ENCODE measurements at regions not wholly inside any gene's neighbourhood (a gene's known extent, or its start where the extent isn't known, plus 50 kb on each side); places are given as distances from the start of the nearest gene placed in this dataset.

DNA sequence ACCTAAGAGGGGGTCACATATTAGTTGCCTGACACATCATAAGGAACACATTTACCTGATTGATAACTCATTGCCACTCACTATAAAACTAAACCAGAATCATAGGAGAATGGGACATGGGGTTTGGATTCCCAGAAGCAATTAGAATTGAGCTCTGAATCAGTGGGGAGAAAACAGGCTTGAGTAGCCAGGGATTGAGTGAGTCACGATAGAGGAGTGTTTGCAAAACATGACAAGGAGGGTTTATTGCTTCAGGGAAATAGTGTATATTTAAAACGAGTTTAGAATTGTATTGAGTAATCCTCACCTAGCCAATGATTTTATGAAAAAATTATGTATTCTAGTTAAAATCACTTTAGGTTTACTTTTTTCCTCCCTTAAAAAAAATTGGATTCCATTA lies 101.1 kb upstream of the THRB start:
- H3K36me3 ChIP-seq: no peaks in the 10 kb centered on the region
- TF ChIP-seq CTCF (IDR thresholded peaks at IDR 0.05) (no peak), POLR2AphosphoS5 (IDR thresholded peaks at IDR 0.05; ENCODE audit: insufficient read depth in 1 of 2, low read depth in 1 of 2) (peak in 1 of 2 donors; percentile 23)
- intact Hi-C loops (cut with DNase I): no loop called here
- no peak overlapping the region for H3K4me3 ChIP-seq
- H3K27ac ChIP-seq: no peak overlapping the region
- no peak for DNase-seq (ENCODE audit: extremely low spot score in 2 of 2)
- H3K9me3 ChIP-seq: no peaks in the 10 kb centered on the region
- peaks cover 10% of the 10 kb centered on the region for H3K4me1 ChIP-seq
- no peaks in the 10 kb centered on the region for H3K27me3 ChIP-seq

DNA sequence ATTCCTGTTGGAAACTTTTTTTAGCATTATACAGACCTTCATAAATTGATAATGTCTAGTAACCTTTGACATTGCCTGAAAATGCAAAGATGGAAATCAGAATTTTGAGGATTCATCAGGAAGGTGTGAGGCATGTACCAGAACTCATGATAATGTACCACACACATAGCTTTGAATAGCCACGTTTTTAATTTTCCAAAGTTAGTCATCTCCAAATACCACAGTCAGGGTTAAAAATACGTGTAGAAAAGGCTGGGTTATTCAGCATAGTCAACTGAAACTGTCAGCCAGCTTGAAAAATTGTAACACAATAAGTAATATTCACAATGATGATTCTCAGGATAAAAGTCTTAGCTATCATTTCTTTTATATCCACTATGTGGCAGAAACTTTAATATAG lies 102.0 kb upstream of the THRB start:
- Histone ChIP-seq H3K4me1 (peaks cover 10% of the 10 kb centered on the region), H3K9me3 (no peaks in the 10 kb centered on the region), H3K27me3 (no peaks in the 10 kb centered on the region), H3K27ac (no peak overlapping the region), H3K4me3 (no peak overlapping the region), H3K36me3 (no peaks in the 10 kb centered on the region)
- intact Hi-C loops (cut with DNase I): no loop called here
- no peak for DNase-seq (ENCODE audit: extremely low spot score in 2 of 2)
- TF ChIP-seq CTCF (IDR thresholded peaks at IDR 0.05) (no peak), POLR2A (IDR thresholded peaks at IDR 0.05) (no peak), POLR2AphosphoS5 (IDR thresholded peaks at IDR 0.05; ENCODE audit: insufficient read depth in 1 of 2, low read depth in 1 of 2) (no peak)

DNA sequence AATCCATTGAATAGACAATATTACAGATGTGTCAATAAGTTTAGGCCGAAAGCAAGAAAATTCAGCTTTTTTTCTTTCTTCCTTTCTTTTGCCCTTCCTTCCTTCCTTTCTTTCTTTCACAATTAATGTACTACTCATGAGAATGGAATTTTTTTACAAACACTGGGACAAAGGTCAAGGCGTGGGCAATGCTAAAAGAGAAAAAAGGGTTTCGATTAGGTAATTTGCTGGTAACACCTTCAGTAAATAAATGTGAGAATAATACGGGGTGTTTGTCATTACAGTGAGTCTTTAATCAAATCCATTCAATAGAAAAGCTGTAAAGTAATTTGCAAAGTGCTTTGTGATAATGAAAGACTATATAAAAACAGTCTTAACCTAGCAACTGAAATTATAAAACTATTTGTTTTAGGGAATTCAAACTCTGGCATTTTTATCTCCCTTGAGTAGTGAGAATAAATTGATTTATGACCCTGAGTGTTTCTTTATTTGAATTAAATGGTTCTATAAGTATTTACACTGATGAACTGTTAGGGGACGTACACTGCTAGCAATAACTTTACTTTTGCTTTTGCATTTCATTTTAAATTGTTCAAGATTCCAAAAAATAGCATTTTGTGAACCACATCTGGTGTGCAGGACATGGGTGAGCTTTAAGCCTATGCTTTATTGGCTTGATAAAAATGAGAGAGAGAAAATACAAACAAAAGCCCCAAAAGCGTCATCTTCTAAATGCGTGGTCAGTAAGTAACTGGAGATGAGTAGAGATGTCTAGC lies 104.2 kb upstream of the THRB start:
- no peaks in the 10 kb centered on the region for H3K36me3 ChIP-seq
- DNase-seq (ENCODE audit: extremely low spot score in 2 of 2): no peak
- peak overlapping the region; percentile 34 for H3K27ac ChIP-seq
- intact Hi-C loops (cut with DNase I): no loop called here
- TF ChIP-seq POLR2A (IDR thresholded peaks at IDR 0.05) (no peak), CTCF (IDR thresholded peaks at IDR 0.05) (no peak), POLR2AphosphoS5 (IDR thresholded peaks at IDR 0.05; ENCODE audit: insufficient read depth in 1 of 2, low read depth in 1 of 2) (peak in 1 of 2 donors; percentile 20)
- no peaks in the 10 kb centered on the region for H3K9me3 ChIP-seq
- H3K4me1 ChIP-seq: peaks cover 10% of the 10 kb centered on the region
- no peaks in the 10 kb centered on the region for H3K27me3 ChIP-seq
- H3K4me3 ChIP-seq: no peak overlapping the region

DNA sequence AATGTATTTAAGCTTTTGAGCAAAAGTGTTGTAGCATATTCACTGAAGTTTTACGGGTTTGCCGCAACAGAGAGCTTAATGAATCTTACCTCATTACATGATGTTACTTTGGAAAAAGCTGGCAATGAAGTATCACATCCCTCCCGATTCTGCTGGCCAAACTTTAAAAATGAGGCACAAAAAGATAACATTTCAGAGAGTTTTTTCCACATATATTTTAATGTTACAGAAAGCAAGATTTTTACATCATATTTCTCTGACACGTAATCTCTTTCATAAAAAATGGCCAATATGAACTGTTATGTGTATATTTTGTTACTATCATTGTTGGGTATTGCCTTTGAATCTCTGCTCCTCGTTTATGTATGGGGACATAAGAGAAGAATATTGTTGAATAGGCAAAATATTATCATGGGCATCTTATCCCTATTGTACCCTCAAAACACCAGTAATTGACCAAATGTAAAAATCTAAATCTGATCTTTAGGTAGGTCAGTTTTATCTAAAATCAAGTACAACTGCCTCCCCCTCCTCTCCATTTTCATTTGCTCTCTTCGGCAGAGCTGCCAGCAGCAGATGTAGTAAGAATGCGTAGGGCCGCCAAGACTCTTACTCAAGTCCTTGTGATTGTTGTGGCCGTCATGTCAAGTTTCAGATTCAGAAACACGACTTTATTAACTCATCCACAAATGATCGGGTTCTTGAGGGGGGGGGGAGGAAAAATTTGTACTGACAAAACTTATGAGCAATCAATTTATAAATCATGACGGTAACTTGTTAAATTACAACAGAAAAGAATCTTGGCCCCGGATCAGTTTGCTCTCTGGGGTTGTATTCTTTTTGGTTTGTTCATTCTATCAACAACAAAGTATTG lies 106.7 kb upstream of the THRB start:
- TF ChIP-seq POLR2A (IDR thresholded peaks at IDR 0.05) (no peak), POLR2AphosphoS5 (IDR thresholded peaks at IDR 0.05; ENCODE audit: insufficient read depth in 1 of 2, low read depth in 1 of 2) (no peak), CTCF (IDR thresholded peaks at IDR 0.05) (no peak)
- Histone ChIP-seq H3K27me3 (no peaks in the 10 kb centered on the region), H3K4me1 (peaks cover 10% of the 10 kb centered on the region), H3K27ac (no peak overlapping the region), H3K36me3 (no peaks in the 10 kb centered on the region), H3K4me3 (no peak overlapping the region), H3K9me3 (no peaks in the 10 kb centered on the region)
- intact Hi-C loops (cut with DNase I): no loop called here
- DNase-seq (ENCODE audit: extremely low spot score in 2 of 2): no peak

- intact Hi-C loops (cut with DNase I): no loop called here
- Histone ChIP-seq H3K4me3 (no peak overlapping the region), H3K4me1 (peaks cover under 1% of the 10 kb centered on the region), H3K9me3 (no peaks in the 10 kb centered on the region), H3K36me3 (no peaks in the 10 kb centered on the region), H3K27me3 (no peaks in the 10 kb centered on the region), H3K27ac (no peak overlapping the region)
- DNase-seq (ENCODE audit: extremely low spot score in 2 of 2): no peak
- TF ChIP-seq CTCF (IDR thresholded peaks at IDR 0.05) (no peak), POLR2AphosphoS5 (IDR thresholded peaks at IDR 0.05; ENCODE audit: insufficient read depth in 1 of 2, low read depth in 1 of 2) (no peak), POLR2A (IDR thresholded peaks at IDR 0.05) (no peak)
Measured at GRCh38 chr3:24604215-24604614, 109.6 kb upstream of the THRB start.
